OCI-LY3 (cell line): ENCODE measurements at regions not wholly inside any gene's neighbourhood (a gene's known extent, or its start where the extent isn't known, plus 50 kb on each side); places are given as distances from the start of the nearest gene placed in this dataset.

ENCODE experiments used
- EZH2phosphoT487 ChIP-seq: fragments of 200-600 bp; shearing (Covaris generic); IDR thresholded peaks from 2 replicates; pipeline ENCODE4 v1.6.1; 2018; ENCODE audit warnings: antibody characterized with exemption, mixed run types, low read depth
- TF ChIP-seq, protein P1 (sequence below): fragments of 200-600, 300-600 bp; sonication (generic); IDR thresholded peaks from 2 replicates; pipeline ENCODE4 v1.5.1; 2014; ENCODE audit warnings: antibody characterized with exemption, low read length, low read depth

DNA sequence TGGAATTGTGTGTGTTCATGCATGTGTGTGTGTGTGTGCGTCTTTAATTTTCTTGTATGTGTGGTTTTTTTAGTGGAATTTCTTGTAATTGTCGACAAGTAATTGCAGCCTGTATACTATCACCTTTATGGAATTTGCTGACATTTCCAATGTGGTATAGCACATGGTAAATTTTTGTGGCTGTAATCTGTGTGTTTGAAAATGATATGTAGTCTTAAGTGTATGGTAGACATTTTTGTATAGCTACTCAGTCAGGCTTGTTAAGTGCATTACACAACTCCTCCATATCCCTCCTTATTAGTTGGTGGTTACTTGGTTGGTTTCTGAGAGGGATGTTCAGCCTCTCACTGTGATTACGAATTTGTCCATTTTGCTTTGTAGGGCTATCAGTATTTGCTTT is 384.5 kb upstream of the HSF2 start:
- TF ChIP-seq, protein P1, sequence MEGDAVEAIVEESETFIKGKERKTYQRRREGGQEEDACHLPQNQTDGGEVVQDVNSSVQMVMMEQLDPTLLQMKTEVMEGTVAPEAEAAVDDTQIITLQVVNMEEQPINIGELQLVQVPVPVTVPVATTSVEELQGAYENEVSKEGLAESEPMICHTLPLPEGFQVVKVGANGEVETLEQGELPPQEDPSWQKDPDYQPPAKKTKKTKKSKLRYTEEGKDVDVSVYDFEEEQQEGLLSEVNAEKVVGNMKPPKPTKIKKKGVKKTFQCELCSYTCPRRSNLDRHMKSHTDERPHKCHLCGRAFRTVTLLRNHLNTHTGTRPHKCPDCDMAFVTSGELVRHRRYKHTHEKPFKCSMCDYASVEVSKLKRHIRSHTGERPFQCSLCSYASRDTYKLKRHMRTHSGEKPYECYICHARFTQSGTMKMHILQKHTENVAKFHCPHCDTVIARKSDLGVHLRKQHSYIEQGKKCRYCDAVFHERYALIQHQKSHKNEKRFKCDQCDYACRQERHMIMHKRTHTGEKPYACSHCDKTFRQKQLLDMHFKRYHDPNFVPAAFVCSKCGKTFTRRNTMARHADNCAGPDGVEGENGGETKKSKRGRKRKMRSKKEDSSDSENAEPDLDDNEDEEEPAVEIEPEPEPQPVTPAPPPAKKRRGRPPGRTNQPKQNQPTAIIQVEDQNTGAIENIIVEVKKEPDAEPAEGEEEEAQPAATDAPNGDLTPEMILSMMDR: no peak
- TF ChIP-seq EZH2phosphoT487: no peak
